Tibial nerve (tissue), 4 donors: ENCODE measurements at regions not wholly inside any gene's neighbourhood (a gene's known extent, or its start where the extent isn't known, plus 50 kb on each side); places are given as distances from the start of the nearest gene placed in this dataset.

Experiments used
- EP300 ChIP-seq, 2 donors: sonication (generic); formaldehyde crosslinking; IDR thresholded peaks; one replicate each; pipeline ENCODE4 v1.6.1; 2017; ENCODE audit warnings: antibody characterized with exemption in 2 of 2, mild to moderate bottlenecking in 1 of 2
- TF ChIP-seq, protein P1 (sequence below), 5 experiments: fragments of 200-600 bp in 3 of 5; fragments of 450-650 bp in 2 of 5; sonication (generic) in 3 of 5; IDR thresholded peaks; one replicate each; pipeline ENCODE4 v1.5.1; 2016 to 2019; ENCODE audit warnings: antibody characterized with exemption in 5 of 5, mild to moderate bottlenecking in 3 of 5, moderate library complexity in 2 of 5

DNA sequence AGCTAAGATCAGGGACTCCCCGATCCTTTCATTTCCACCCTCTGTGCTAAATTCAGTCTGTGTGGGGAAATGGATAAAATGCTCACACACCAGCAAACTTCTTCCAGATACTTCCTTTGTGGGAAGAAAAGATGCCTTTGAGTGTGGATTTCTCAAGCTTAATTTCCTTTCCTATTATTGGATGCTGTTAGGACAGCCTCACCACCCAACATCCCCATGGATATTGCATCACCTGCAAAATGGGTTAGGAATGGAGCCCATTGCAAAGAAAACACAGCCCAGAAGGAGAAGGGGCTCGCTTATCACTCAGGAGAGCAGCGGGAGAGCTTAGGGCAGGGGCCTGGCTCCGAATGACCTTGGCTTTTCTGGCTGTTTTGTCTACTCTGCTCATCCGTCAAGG is 272.2 kb downstream of the CDC5L start:
- TF ChIP-seq EP300 (IDR thresholded peaks at IDR 0.05): no peak
- TF ChIP-seq, protein P1, sequence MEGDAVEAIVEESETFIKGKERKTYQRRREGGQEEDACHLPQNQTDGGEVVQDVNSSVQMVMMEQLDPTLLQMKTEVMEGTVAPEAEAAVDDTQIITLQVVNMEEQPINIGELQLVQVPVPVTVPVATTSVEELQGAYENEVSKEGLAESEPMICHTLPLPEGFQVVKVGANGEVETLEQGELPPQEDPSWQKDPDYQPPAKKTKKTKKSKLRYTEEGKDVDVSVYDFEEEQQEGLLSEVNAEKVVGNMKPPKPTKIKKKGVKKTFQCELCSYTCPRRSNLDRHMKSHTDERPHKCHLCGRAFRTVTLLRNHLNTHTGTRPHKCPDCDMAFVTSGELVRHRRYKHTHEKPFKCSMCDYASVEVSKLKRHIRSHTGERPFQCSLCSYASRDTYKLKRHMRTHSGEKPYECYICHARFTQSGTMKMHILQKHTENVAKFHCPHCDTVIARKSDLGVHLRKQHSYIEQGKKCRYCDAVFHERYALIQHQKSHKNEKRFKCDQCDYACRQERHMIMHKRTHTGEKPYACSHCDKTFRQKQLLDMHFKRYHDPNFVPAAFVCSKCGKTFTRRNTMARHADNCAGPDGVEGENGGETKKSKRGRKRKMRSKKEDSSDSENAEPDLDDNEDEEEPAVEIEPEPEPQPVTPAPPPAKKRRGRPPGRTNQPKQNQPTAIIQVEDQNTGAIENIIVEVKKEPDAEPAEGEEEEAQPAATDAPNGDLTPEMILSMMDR (IDR thresholded peaks at IDR 0.05): no peak
